ENCODE measurements at regions not wholly inside any gene's neighbourhood (a gene's known extent, or its start where the extent isn't known, plus 50 kb on each side); places are given as distances from the start of the nearest gene placed in this dataset.

DNA sequence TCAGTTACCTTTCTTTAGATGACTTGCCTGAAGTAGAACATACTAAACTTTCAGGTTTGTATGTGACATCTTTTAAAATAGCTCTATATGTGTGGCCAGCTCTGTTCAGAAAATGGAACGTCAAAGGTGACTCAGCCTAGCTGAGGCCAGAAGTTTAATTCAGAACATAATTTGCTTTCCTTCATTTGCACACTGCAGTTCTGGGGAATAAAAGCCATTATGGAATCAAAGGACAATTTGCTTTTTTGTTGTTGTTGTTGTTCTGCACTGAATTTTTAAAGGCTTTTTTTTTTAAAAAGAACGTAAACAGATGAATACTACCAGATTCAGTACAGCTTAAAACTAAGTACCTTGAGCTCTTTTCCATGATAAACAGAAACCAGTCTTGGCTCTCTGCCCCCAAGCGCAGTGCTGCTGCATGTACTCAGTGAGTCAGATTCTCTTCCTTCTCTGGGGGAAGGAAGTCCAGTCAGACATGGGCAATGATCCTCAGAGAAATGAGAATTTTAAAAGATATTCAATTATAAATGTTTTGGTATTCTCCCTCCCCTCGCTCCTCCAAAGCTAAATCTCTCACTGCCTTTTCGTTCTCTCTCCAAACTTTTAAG lies 644.2 kb downstream of the NOVA1 start:
- peak in 1 of 14 donors; percentile 3 for DNase-seq

DNA sequence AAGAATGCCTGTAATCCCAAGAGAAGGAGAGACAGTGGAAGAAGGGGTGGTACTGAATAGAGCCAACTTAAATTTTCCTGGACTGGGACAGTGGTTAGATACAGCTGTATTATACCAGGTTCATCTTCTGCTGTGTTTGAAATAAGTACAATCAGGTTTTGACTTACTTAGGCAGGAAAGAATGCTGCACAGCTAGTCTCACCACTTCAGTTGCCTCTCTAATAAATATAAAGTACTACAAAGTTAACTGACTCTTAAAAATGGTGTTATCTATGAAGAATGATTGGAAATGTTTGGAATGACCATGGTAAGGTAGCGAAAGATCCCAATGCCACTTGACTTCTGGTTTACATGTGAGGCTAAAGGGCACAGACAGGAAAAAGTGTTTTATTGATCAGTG lies 652.1 kb downstream of the NOVA1 start:
- no peak for DNase-seq

DNA sequence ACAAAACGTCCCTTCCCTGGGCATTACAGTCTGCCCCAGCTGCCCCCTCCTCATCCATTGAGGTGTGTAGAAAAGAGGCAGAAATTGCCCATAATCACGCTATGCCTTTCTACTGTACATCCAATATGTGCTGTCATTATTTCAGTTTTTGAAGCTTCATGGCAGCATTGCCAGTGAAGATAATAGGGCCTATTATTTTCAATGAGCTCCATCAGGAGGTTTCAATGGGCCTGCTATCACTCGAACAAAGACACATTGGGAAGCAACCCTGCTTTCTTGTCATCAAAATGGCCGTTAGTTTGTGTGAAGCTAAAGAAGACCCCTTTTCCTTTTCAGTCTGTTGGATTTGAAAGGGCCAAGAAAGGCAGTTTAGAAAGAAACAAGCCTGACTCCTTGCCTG lies 653.8 kb downstream of the NOVA1 start:
- DNase-seq: peak in 1 of 14 donors; percentile 3

DNA sequence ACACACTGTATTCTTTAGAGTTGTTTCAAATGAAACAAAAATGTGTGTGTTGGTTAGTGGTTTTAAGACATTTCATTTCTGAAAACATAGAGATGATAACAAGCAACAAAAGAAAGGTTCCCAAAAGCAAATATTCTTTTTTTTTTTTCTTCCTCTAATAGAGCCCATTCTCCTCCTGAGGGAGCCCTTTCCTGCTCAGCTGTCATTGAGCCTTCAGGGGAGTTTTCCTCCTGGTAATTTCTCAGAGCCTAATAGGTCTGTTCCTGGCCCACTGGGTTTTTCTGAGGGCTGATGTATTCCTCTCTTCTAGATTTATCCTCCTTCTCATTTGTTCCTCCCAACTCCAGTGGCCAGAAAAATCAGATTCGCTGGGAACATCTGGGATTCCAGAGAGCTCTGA lies 654.5 kb downstream of the NOVA1 start:
- no peak for DNase-seq

DNA sequence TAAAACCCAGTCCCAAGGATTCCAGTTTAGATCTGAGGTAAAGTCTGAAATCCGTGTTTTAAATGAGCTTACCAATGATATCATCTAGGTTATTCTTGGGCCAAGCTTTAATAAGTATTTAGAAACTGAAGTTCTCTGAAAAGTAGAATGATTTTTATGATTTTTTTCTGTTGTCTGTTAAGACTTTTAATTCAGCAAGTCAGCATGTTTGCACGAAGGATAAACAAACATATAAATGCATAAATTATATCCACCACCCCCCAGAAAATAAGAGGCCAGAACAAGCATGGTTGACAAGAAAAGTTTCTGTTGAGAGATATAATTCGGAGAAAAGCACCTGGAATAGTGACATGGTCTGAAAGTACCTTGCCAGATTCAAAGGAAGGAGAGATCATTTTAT lies 655.7 kb downstream of the NOVA1 start:
- no peak for DNase-seq

DNA sequence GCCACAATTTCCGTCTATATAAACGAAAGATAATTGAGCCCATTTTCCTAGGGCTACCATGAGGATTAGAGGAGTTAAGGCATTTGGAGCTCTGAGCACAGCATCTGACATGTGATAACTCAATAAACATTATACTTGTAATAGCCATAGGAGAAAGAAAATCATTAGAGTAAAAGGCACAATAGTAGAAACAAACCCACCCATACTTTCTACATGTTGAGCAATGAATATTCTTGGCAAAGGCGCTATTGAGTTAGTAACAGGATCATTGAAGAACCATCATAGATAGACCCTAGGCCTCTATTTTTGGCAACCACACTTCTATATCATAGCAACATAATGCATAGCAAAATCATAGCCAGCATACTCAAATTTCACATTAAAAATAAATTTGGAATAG lies 664.1 kb downstream of the NOVA1 start:
- DNase-seq: no peak

DNA sequence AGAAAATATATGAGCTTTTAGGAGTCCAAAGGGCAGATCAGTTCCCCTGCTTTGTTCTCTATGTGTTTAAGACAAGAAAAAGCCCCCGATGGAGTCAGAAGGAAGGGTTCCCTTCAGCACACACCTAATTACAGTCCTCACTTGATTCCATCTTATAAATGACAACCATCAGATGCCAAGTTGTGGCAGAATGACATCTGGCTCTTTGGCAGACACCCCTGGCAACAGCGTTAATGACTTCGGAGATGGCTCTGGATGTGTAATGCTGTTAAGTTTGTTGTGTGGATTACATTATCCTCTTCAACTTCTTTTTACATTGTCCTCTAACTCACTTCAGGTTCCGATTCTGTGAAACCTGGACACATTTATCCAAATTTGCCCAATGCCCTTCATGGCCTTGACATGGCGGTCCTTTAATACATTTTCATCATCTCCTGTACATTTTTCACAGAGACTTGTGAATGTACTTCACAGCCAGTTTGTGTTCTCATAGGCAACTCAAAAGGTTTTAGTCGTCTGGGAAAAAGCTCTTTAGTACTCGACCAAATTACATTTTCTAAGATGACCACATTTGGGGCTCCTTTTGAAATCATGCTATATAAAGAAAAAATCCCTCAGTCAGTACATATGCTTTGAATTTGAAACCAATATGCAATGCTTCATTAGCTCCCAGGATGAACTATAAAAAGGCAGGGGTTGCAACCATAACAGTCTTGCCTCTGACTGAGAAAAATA lies 667.8 kb downstream of the NOVA1 start:
- DNase-seq: no peak

DNA sequence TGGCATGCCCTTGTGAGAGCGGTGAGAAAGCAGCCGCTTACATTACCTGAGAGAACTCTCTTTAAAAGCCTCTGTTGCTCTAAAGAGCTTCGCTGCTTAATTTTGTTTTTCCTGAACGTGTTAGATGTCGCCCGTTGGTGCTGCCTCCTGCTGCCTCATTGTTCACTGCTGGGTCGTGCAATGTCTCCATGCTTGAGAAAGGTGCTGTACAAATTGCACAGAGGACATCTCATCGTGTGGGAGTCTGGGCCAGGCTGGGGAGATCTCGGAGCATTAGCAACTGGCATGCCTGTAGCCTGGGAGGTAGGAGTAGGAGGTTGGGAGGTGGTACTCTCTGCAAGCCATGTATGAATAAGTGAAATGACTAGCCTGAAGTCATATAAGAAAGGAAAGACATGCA lies 686.0 kb downstream of the NOVA1 start:
- DNase-seq: peak in 1 of 14 donors; percentile 1

DNA sequence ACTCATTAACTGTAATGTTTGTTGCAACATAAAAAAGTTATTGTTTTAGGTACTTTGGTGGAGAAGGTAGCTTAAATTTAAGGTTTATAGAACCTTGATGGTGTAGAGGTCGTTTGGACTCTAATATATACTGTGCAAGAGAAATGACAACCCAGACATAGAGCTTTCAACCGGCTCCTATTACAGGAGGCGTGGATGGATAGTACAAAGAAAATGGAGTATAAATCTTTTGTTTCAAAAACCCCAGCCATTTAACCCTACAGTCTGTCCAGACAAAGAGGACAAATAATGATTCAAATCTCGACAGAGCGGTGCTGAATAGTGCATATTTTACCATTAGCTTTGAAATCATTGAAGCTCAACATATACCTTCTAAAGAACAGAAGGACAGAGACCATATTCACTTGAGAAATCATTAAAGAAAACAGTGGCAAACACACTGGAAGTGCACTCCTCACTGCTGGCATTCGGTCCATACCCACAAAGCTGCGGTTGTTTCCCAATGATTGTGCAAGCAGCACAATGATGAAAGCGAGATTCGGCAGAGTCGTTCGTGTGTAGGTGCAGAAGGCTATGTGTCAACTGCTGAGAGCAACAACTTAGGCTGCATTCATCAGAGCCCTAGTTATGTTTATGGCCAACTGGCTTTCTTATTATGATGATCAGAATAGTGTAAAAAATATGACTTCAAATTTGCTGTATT lies 688.6 kb downstream of the NOVA1 start:
- no peak for DNase-seq

DNA sequence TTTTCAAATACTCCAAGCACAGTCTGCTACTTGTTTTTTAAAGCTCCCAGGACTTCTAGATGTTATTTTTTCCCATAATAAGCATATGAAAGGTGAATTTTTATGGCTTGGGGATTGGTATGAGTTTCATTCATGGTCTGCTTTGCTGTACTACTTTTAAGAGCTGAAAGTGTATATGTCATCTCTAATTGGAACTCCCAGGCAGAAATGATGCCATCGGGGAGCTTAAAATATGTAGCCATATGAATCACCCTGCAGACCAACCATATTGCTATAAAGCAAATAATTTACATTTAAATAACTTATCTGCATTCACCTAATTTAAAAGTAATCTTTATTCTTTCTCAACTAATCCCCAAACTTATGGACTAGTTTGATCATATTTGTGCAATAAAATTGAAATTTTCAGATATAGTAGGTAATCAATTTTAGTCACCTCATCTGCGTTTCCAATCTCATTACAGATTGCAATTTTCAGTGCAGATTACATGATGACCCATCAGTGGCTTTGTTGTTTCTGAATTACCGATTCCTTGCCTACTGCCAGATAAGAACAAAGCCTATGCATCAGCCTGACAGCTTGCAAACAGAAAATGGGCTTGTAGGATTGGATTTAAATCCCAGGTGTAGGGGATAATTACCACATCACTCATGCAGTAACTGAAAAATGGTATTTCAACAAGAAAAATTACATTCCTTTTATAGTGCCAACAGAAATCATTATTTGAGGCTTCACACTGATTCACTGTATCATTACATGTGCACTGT lies 689.4 kb downstream of the NOVA1 start:
- DNase-seq: no peak

DNA sequence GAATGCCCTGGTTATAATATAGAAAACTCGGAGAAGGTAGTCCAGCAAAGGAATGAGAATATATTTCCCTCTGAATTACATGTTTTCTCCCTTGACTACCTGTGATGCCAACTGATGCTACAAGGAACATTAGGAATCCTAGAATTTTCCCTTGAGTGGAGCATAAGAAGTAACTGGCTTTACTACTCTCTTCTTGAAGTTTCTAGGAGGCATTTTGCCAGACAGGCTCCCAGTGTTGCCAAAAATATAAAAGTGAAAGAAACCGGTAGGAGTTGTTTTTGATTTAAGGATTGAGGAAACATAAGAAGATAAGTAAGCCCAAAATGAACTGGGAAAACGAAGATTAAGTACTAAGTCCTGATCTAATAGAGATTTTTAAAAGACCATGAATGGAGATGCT lies 693.4 kb downstream of the NOVA1 start:
- no peak for DNase-seq

DNA sequence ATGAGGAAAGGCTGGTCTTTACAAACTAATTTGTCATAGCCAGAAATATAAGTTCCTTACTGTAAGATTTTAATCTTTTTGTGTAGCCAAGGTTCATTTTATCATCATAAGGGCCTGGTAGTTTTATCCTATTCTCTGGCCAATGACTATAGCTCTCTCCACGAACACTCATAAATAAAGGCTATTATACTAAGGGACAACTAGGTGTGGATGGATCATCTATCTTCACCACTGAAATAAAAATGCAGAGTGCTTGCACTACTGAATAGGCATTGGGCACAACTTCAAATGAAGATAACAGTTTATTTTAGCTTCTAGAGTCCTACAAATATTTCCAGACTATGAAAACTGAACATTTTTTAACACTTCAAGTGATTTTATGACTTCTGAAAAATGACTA lies 698.6 kb downstream of the NOVA1 start:
- DNase-seq: no peak

DNA sequence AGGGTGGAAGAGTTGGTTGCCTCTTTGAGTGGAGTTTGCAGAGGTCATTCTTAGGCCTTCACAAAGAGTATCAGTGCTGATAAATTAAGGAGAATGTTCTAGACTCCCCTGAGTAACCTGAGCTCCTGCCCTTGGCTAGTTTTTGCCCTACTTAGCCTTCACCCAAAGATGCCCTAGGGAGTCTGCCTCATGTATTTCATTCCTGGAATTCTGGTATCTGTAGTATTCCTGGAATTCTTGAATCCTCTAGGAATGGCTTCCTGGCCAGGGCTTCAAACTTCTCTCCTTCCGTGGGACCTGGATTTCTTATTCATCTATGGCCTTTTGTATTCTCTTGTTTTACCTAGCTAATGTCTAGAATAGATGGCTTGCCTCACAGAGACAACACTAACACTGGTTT lies 701.1 kb downstream of the NOVA1 start:
- DNase-seq: no peak

DNA sequence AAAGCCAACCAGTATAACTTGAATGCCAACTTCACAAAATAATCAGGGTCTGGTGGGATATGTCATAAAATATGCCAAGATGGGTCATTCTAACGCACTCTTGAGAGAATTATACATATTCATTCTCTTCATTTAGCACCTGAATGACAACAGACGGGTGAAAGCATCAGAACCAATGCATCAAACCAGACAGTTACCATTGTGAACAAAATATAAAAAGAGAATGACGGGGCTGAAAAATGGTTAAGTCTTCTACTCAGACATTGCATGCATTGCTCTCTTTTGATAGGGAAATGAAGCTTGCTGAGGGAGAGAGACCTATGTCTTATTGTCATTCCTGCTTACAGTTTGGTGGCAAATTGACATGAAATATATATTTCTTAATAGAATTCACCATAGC lies 702.1 kb downstream of the NOVA1 start:
- no peak for DNase-seq

DNA sequence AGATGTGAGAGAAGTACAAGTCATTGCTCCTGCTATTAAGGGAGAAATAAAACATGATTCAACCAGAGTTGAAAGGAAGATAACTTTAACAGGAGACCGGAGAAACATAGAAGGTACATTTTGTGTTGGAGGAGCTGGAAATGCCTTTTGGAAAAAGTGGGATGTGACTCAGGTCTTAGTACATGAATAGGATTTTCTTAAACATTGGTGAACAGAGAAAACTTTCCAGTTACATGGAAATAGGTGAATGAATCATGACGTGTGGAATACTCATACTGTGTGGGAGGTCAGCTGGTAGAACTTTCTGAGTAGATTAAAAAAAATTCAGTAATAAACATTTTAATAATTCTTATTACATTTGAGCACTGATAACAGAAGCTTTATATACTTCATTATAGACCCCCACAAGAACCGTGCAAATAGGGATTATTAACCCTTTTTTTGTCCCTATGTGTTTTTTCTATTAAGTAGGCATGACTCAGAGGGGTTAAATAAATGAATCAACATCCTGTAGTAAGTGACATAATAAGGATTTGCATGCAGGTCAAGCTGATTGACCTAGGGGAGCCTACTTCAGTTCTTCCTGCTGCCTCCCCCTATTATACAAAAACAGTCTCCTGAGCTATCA lies 710.5 kb downstream of the NOVA1 start:
- no peak for DNase-seq

DNA sequence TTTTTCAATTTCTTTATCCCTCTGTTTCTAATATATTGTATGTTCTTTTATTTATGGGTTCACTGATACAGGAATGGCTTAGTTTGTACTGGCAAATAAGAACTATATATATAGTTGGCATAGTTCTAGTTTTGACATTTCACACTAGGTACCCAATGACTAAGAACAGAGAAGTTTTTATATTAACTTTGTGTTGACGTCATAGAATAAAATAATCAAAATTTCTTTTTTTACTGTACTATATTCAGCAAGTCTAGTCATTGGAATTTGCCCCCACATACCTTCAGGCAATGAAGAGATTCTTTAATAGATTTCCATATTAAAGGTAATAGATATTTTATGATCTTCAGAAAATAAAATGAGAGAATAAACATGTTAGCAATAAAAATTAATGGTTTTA lies 713.2 kb downstream of the NOVA1 start:
- no peak for DNase-seq

DNA sequence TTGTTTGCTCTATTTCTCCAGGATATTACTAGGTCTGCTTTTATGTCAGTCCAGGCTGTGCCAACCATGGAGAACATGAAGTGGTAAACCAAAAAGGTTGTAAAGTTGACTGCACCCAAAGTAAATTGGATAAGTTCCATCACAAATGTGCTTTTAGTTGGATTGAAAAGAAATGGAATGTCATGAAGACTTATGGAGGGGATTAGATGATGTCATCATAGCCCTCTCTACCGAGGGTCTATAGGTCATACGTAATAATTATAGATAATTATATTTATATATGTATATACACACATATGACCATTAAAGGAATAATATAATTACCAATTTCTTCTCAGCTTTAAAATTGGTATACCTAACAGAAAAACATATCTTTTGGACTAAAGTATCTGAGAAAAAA lies 714.9 kb downstream of the NOVA1 start:
- DNase-seq: no peak

DNA sequence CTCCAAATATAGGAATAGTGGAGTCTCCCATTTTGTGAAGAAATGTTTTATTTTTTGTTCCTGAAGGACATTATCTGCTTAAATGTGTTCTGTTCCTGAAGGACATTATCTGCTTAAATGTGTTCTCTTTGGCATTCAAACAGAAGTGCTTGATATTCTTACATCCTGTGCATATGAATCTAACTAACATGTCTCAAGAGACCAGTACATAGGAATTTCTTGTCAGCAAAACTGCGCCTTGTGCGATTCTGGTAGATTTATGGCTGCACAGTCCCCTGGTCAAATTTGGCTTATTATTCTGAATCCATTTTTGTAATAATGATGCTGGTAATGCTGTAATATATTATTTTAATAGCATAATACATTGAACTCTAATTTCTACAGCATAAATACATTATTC lies 722.4 kb downstream of the NOVA1 start:
- DNase-seq: no peak

DNA sequence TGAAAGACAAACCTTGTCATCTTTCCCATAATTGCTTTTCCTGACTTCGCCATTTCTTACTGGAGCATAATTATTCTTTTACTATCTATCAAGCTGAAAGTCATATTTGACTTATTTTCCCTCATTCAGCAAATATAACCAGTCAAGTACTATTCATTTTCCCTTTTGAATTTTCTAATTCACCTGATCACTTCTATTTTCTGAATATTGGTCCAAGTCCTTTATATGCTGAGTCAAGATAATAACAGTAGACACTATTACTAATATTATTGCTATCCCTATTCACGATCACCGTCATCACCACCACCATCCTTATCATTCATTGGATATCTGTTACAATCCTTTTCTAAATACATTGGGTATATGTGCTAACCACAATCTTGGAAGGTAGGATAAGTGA lies 728.0 kb downstream of the NOVA1 start:
- no peak for DNase-seq

DNA sequence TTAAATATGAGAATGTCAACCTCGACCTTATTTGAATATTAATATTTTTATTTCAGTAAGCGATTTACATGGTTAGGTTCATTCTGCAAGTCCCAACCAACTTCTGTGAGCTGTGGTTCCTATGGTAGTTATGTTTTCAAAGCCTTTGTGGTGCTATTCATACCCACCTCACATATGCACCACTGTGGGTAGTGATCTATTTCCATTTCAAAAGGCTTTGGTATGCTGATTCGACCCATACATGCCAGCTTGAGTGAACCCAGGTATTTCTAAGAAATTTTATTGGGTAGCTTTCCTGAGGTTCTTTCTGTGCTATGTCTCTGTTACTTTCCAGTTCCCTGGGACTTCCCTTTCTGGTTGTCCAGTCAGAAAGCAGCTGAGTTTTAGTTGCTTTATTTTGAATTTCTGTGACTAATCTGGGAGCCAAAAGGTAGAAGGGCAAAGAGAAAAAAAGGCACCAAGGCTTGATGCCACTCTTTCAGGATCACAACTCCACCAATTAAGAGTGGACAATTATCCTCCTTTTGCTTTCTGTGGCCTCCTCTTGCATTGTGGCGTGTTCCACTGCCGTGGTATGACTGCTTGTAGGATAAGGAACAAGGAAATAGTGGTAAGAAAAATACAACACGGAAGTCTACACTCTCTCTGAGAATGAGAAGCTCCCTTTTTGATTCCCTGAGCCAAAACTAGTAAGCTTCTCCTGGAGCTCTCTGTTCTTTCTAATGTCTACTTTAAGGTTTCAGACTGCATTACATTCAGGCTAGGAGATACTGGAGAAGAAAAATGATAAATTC lies 729.1 kb downstream of the NOVA1 start:
- no peak for DNase-seq

DNA sequence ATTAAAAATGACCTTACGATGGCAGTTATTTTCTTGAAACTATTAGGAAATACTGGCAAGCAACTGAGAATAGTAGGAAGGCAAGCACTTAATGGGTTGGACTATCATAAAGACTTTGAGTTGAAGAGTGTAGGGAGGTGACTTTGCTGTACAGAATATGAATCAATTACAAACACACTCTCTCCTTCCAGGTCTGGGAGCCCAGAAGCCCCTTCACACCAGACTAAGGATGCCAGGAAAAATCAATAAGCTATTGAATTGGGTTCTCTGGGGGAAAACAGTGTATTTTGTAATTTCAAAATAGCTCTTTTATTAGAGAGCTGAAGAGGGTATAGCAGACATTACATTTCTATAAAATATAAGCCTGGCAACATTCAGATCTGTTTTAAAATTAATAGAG lies 736.4 kb downstream of the NOVA1 start:
- no peak for DNase-seq

DNA sequence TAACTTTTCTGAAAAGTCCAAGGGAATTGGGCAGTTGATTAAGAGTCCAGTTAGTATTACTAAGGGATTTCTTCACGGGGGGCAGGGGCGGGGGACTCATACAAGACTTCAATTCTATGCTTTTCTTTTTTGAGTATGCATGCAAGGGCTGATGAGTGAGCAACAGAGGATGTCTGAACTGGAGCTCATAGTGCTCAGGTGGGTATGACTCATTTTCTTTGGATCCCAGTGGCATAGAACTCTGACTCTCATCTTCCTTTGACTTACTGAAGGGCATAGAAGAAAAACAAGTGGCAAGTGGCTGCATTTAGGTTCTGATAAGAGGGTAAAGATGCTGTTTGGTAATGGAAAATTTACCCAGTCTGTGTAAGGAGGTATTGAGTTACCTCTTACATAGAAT lies 749.2 kb downstream of the NOVA1 start:
- no peak for DNase-seq
